H9 (cell line): ENCODE measurements at regions not wholly inside any gene's neighbourhood (a gene's known extent, or its start where the extent isn't known, plus 50 kb on each side); places are given as distances from the start of the nearest gene placed in this dataset.

ENCODE experiments used
- DNase-seq: peaks from one replicate; pipeline ENCODE4 v3.0.0-alpha.2; 2017
- H2AFZ ChIP-seq: one replicate; pipeline ENCODE4 v1.6.1; 2013; ENCODE audit warnings: mild to moderate bottlenecking, low read length, control low read depth, moderate library complexity
- H2AK5ac ChIP-seq: 2 replicates; pipeline ENCODE4 v1.6.1; 2013; ENCODE audit warnings: low read length, control low read depth, mixed read lengths; ENCODE audit not compliant: insufficient read length
- H2BK120ac ChIP-seq: one replicate; pipeline ENCODE4 v1.6.1; 2013; ENCODE audit warnings: low read depth, mild to moderate bottlenecking, low read length, control low read depth, inconsistent platforms; ENCODE audit not compliant: poor library complexity, severe bottlenecking
- H2BK12ac ChIP-seq: 2 replicates; pipeline ENCODE4 v1.6.1; 2013; ENCODE audit warnings: low read length, control low read depth, mixed read lengths, low read depth; ENCODE audit not compliant: insufficient read length
- H2BK15ac ChIP-seq: 2 replicates; pipeline ENCODE4 v1.6.1; 2013; ENCODE audit warnings: low read depth, low read length, control low read depth
- H2BK20ac ChIP-seq: one replicate; pipeline ENCODE4 v1.6.1; 2013; ENCODE audit warnings: low read depth, mild to moderate bottlenecking, low read length, control low read depth, inconsistent platforms; ENCODE audit not compliant: poor library complexity, severe bottlenecking
- H2BK5ac ChIP-seq: 2 replicates; pipeline ENCODE4 v1.6.1; 2013; ENCODE audit warnings: low read length, control low read depth, mixed read lengths; ENCODE audit not compliant: insufficient read length
- H3K14ac ChIP-seq: 2 replicates; pipeline ENCODE4 v1.6.1; 2013; ENCODE audit warnings: low read length, control low read depth; ENCODE audit not compliant: insufficient read depth
- H3K18ac ChIP-seq: 2 replicates; pipeline ENCODE4 v1.6.1; 2013; ENCODE audit warnings: low read depth, mild to moderate bottlenecking, mixed read lengths, low read length, control low read depth; ENCODE audit not compliant: insufficient read length
- H3K23ac ChIP-seq: 2 replicates; pipeline ENCODE4 v1.6.1; 2013; ENCODE audit warnings: low read length, control low read depth, mixed read lengths, low read depth; ENCODE audit not compliant: insufficient read length
- H3K23me2 ChIP-seq: 2 replicates; pipeline ENCODE4 v1.6.1; 2013; ENCODE audit warnings: low read depth, mild to moderate bottlenecking, mixed read lengths, low read length, control low read depth; ENCODE audit not compliant: insufficient read length, poor library complexity, severe bottlenecking
- H3K27ac ChIP-seq: 2 replicates; pipeline ENCODE4 v1.5.1; 2013; ENCODE audit warnings: low read length, control low read depth, mixed read lengths, low read depth; ENCODE audit not compliant: insufficient read length
- H3K27me3 ChIP-seq: 2 replicates; pipeline ENCODE4 v1.6.1; 2013; ENCODE audit warnings: low read length, control low read depth, inconsistent platforms; ENCODE audit not compliant: insufficient read depth
- H3K4ac ChIP-seq: 2 replicates; pipeline ENCODE4 v1.6.1; 2013; ENCODE audit warnings: low read depth, mild to moderate bottlenecking, control low read depth, inconsistent platforms, low read length, moderate library complexity
- H3K4me1 ChIP-seq: 2 replicates; pipeline ENCODE4 v1.6.1; 2013; ENCODE audit warnings: low read length, control low read depth, inconsistent platforms; ENCODE audit not compliant: insufficient read depth
- H3K4me2 ChIP-seq: 2 replicates; pipeline ENCODE4 v1.6.1; 2013; ENCODE audit warnings: low read length, control low read depth, mixed read lengths; ENCODE audit not compliant: insufficient read length, insufficient read depth
- H3K56ac ChIP-seq: 2 replicates; pipeline ENCODE4 v1.6.1; 2013; ENCODE audit warnings: low read depth, mild to moderate bottlenecking, mixed read lengths, low read length, control low read depth; ENCODE audit not compliant: insufficient read length
- H3K79me1 ChIP-seq: 2 replicates; pipeline ENCODE4 v1.6.1; 2013; ENCODE audit warnings: low read depth, mild to moderate bottlenecking, moderate library complexity, low read length, control low read depth, inconsistent platforms; ENCODE audit not compliant: insufficient read depth, poor library complexity, severe bottlenecking
- H3K79me2 ChIP-seq: 2 replicates; pipeline ENCODE4 v1.6.1; 2013; ENCODE audit warnings: low read length, control low read depth, inconsistent platforms; ENCODE audit not compliant: insufficient read depth
- H3K9ac ChIP-seq: 2 replicates; pipeline ENCODE4 v1.6.1; 2013; ENCODE audit warnings: low read length, control low read depth, mixed read lengths; ENCODE audit not compliant: insufficient read length; ENCODE audit errors: extremely low read depth
- H3K9me3 ChIP-seq: one replicate; pipeline ENCODE4 v1.6.1; 2013; ENCODE audit warnings: low read depth, low read length, inconsistent platforms; ENCODE audit not compliant: control insufficient read depth
- H3T11ph ChIP-seq: one replicate; pipeline ENCODE4 v1.6.1; 2013; ENCODE audit warnings: mild to moderate bottlenecking, low read length, control low read depth, inconsistent platforms
- H4K20me1 ChIP-seq: one replicate; pipeline ENCODE4 v1.6.1; 2013; ENCODE audit not compliant: control insufficient read depth, insufficient read length, insufficient read depth
- H4K5ac ChIP-seq: 2 replicates; pipeline ENCODE4 v1.6.1; 2013; ENCODE audit warnings: low read depth, mild to moderate bottlenecking, mixed read lengths, low read length, control low read depth; ENCODE audit not compliant: insufficient read length
- H4K8ac ChIP-seq: replicated peaks from 2 replicates; pipeline ENCODE4 v1.6.1; 2013; ENCODE audit warnings: low read length, control low read depth, mixed read lengths, low read depth; ENCODE audit not compliant: insufficient read length
- H4K91ac ChIP-seq: 2 replicates; pipeline ENCODE4 v1.6.1; 2013; ENCODE audit warnings: low read depth, mild to moderate bottlenecking, moderate library complexity, mixed read lengths, low read length, control low read depth; ENCODE audit not compliant: insufficient read length
- H3K27ac Mint-ChIP-seq, 3 experiments: 2 replicates in 2 of 3; 3 replicates in 1 of 3; pipeline ENCODE4 v1.8.0; 2020 to 2021; ENCODE audit warnings: mixed read lengths in 3 of 3, mild to moderate bottlenecking in 1 of 3, moderate library complexity in 1 of 3
- H3K27me3 Mint-ChIP-seq: 2 replicates; pipeline ENCODE4 v1.8.0; 2021; ENCODE audit warnings: low read depth, mild to moderate bottlenecking, moderate library complexity, mixed read lengths
- H3K36me3 Mint-ChIP-seq, 3 experiments: 2 replicates in 2 of 3; 3 replicates in 1 of 3; pipeline ENCODE4 v1.8.0; 2020 to 2021; ENCODE audit warnings: low read depth in 3 of 3, mixed read lengths in 3 of 3; ENCODE audit not compliant: insufficient read depth in 1 of 3
- H3K4me1 Mint-ChIP-seq, 2 experiments: 2 replicates each; pipeline ENCODE4 v1.8.0; 2020; ENCODE audit warnings: mixed read lengths in 2 of 2
- H3K4me3 Mint-ChIP-seq, 2 experiments: 2 replicates in 1 of 2; 3 replicates in 1 of 2; pipeline ENCODE4 v1.8.0; 2020 to 2021; ENCODE audit warnings: mild to moderate bottlenecking in 2 of 2, mixed read lengths in 2 of 2, moderate library complexity in 1 of 2
- H3K9me3 Mint-ChIP-seq, 2 experiments: 2 replicates in 1 of 2; 3 replicates in 1 of 2; pipeline ENCODE4 v1.8.0; 2020; ENCODE audit warnings: mild to moderate bottlenecking in 2 of 2, mixed read lengths in 2 of 2, moderate library complexity in 1 of 2
- WGBS: extraction: QIAGEN DNeasy Blood & Tissue Kit; methylation state at CpG from one replicate; pipeline ENCODE4 v1.1.7; 2013; ENCODE audit warnings: missing lambda C conversion rate, low lambda C conversion rate, mixed read lengths; ENCODE audit not compliant: insufficient read length; ENCODE audit errors: extremely low coverage; 5-methylcytosine and 5-hydroxymethylcytosine counted together
- TF ChIP-seq, protein P1 (sequence below): fragments of 200-600 bp; sonication (generic); conservative IDR thresholded peaks from 3 replicates; pipeline ENCODE4 v1.8.0; 2021; ENCODE audit warnings: antibody characterized with exemption, mild to moderate bottlenecking

DNA sequence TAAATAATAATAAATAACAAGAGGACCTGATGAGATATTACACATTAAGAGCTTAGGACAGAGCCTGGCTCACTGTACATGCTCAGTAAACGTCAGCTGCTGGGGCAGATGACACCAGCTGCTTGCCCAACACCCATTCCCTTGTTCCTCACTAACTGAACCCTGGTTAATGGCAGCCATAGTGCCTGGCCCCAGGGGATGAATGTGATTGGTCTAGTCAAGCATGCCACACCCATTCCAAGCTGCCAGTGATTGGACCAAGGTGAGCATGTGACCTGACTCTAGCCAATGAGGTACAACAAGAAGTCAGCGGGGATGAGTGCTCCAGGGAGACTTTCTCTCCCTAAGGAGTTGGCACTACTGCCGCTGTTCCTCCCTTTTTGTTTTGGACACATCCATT, 85.1 kb upstream of the PTPN1 start:
- no peak overlapping the region for H3K4me3 Mint-ChIP-seq
- Histone ChIP-seq H4K5ac (no peak overlapping the region), H2AK5ac (no peak overlapping the region), H3K4ac (no peak overlapping the region), H3K14ac (no peak overlapping the region), H2BK5ac (no peak overlapping the region), H3K56ac (no peak overlapping the region), H2BK120ac (no peak overlapping the region), H3T11ph (no peak overlapping the region), H4K91ac (no peak overlapping the region), H3K9ac (no peak overlapping the region), H3K23ac (no peak overlapping the region), H3K27ac (no peak overlapping the region), H3K18ac (no peak overlapping the region), H2BK20ac (no peak overlapping the region), H3K4me2 (no peak overlapping the region), H4K8ac (no peak overlapping the region), H2BK15ac (no peak overlapping the region), H4K20me1 (no peaks in the 10 kb centered on the region), H3K4me1 (no peaks in the 10 kb centered on the region), H3K23me2 (no peaks in the 10 kb centered on the region), H2AFZ (no peak overlapping the region), H2BK12ac (no peak overlapping the region), H3K27me3 (no peaks in the 10 kb centered on the region), H3K79me1 (no peaks in the 10 kb centered on the region), H3K9me3 (no peaks in the 10 kb centered on the region), H3K79me2 (no peaks in the 10 kb centered on the region)
- TF ChIP-seq, protein P1, sequence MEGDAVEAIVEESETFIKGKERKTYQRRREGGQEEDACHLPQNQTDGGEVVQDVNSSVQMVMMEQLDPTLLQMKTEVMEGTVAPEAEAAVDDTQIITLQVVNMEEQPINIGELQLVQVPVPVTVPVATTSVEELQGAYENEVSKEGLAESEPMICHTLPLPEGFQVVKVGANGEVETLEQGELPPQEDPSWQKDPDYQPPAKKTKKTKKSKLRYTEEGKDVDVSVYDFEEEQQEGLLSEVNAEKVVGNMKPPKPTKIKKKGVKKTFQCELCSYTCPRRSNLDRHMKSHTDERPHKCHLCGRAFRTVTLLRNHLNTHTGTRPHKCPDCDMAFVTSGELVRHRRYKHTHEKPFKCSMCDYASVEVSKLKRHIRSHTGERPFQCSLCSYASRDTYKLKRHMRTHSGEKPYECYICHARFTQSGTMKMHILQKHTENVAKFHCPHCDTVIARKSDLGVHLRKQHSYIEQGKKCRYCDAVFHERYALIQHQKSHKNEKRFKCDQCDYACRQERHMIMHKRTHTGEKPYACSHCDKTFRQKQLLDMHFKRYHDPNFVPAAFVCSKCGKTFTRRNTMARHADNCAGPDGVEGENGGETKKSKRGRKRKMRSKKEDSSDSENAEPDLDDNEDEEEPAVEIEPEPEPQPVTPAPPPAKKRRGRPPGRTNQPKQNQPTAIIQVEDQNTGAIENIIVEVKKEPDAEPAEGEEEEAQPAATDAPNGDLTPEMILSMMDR: no peak
- peaks cover 3 to 7% of the 10 kb centered on the region in 2 experiments; a peak in 2 of 5 replicates for H3K9me3 Mint-ChIP-seq
- no peaks in the 10 kb centered on the region for H3K36me3 Mint-ChIP-seq
- no CpG with 5 or more reads among the region's 3 CpGs for WGBS
- H3K4me1 Mint-ChIP-seq: peaks cover 16% of the 10 kb centered on the region in 2 experiments
- H3K27ac Mint-ChIP-seq: no peak overlapping the region
- no peaks in the 10 kb centered on the region; the same call in none of the 2 replicates for H3K27me3 Mint-ChIP-seq
- DNase-seq: no peak
